K562 (cell line): ENCODE measurements at regions not wholly inside any gene's neighbourhood (a gene's known extent, or its start where the extent isn't known, plus 50 kb on each side); places are given as distances from the start of the nearest gene placed in this dataset.

Experiments used
- ATAC-seq: fragments of 200-7000 bp; cut with Tn5 transposase; 3 replicates; pipeline ENCODE4 v1.9.1; 2020; ENCODE audit warnings: moderate library complexity
- BruUV-seq: library from RNA; stranded (reverse); fragments of 400-500 nt; replicated peaks from 2 replicates; lab custom pipeline; 2021; lab: Mats Ljungman, UMichigan
- CTCF ChIA-PET: fragments of 300-600 bp; formaldehyde crosslinking; extraction: SDS; loops from one replicate; lab custom pipeline; 2021; ENCODE audit warnings: low intra/inter-chr PET ratio; lab: Yijun Ruan, JAX
- POLR2A ChIA-PET: fragments of 300-600, 350-650 bp; sonication (Branson Sonifier 250); formaldehyde crosslinking; extraction: SDS; loops from one replicate; lab custom pipeline; 2021; ENCODE audit warnings: antibody characterized with exemption, inconsistent platforms; lab: Yijun Ruan, JAX
- DNase-seq, 4 experiments: peaks; one replicate each; pipeline versions ENCODE4 v3.0.0 to v3.0.0-alpha.2; 2011 to 2018; ENCODE audit warnings: low spot score in 3 of 4, mixed read lengths in 3 of 4; ENCODE audit errors: extremely low read depth in 1 of 4
- FAIRE-seq: peaks from 2 replicates; lab custom pipeline; 2011; peaks lifted over from hg19 to GRCh38; lab: Jason Lieb, UNC
- H2AFZ ChIP-seq: 2 replicates; pipeline ENCODE4 v1.6.0; 2011; ENCODE audit warnings: low read depth, low read length, control low read depth, inconsistent platforms
- H3K27ac ChIP-seq: fragments of 200-600 bp; 3 replicates; pipeline ENCODE4 v1.8.0; 2011; ENCODE audit warnings: low read depth, mild to moderate bottlenecking, control low read depth, inconsistent platforms, low read length, moderate library complexity, mixed read lengths; ENCODE audit errors: extremely low read depth
- H3K27me3 ChIP-seq, 2 experiments: fragments of 300-600 bp in 1 of 2; 2 replicates in 1 of 2; 3 replicates in 1 of 2; pipeline versions ENCODE4 v1.6.0 to v1.8.0; 2011; ENCODE audit warnings: inconsistent platforms in 2 of 2, low read length in 2 of 2, mild to moderate bottlenecking in 1 of 2, mixed read lengths in 1 of 2, moderate library complexity in 1 of 2; ENCODE audit not compliant: control insufficient read depth in 2 of 2, insufficient read depth in 2 of 2
- H3K36me3 ChIP-seq: fragments of 300-600 bp; 3 replicates; pipeline ENCODE4 v1.8.0; 2011; ENCODE audit warnings: mild to moderate bottlenecking, low read length, inconsistent platforms; ENCODE audit not compliant: control insufficient read depth, insufficient read depth
- H3K4me1 ChIP-seq, 2 experiments: fragments of 200-600 bp in 1 of 2; replicated peaks in 1 of 2; 2 replicates in 1 of 2; 3 replicates in 1 of 2; pipeline versions ENCODE4 v1.5.1 to v1.8.0; 2011; ENCODE audit warnings: inconsistent platforms in 2 of 2, low read length in 2 of 2, mild to moderate bottlenecking in 1 of 2, mixed read lengths in 1 of 2, moderate library complexity in 1 of 2; ENCODE audit not compliant: control insufficient read depth in 2 of 2, insufficient read depth in 2 of 2
- H3K4me2 ChIP-seq: 2 replicates; pipeline ENCODE4 v1.6.1; 2011; ENCODE audit warnings: low read length, control low read depth, inconsistent platforms, mixed read lengths; ENCODE audit not compliant: insufficient read depth
- H3K4me3 ChIP-seq: fragments of 200-600 bp; sonication (generic), shearing (Covaris generic); 2 replicates; pipeline ENCODE4 v1.5.1; 2016; ENCODE audit warnings: control low read depth, inconsistent platforms
- H3K79me2 ChIP-seq: fragments of 200-600 bp; 3 replicates; pipeline ENCODE4 v1.8.0; 2011; ENCODE audit warnings: low read length, inconsistent platforms; ENCODE audit not compliant: control insufficient read depth, insufficient read depth
- H3K9ac ChIP-seq, 2 experiments: 2 replicates each; pipeline versions ENCODE4 v1.6.0 to v1.6.1; 2011; ENCODE audit warnings: low read depth in 2 of 2, low read length in 2 of 2, control low read depth in 1 of 2, inconsistent platforms in 1 of 2, mild to moderate bottlenecking in 1 of 2, mixed read lengths in 1 of 2; ENCODE audit not compliant: insufficient read depth in 1 of 2
- H3K9me1 ChIP-seq: one replicate; pipeline ENCODE4 v1.6.0; 2011; ENCODE audit warnings: inconsistent platforms, mild to moderate bottlenecking, low read length, moderate library complexity; ENCODE audit not compliant: control insufficient read depth, insufficient read depth
- H3K9me3 ChIP-seq: replicated peaks from 2 replicates; pipeline ENCODE4 v1.5.1; 2011; ENCODE audit warnings: low read depth, low read length, inconsistent platforms; ENCODE audit not compliant: control insufficient read depth, insufficient read depth
- H4K20me1 ChIP-seq: replicated peaks from 2 replicates; pipeline ENCODE4 v1.6.1; 2011; ENCODE audit warnings: low read length, inconsistent platforms, mixed read lengths; ENCODE audit not compliant: control insufficient read depth, insufficient read depth
- JUN ChIP-seq, 2 experiments: sonication (generic) in 1 of 2; formaldehyde crosslinking in 1 of 2; IDR thresholded peaks; 2 replicates each; pipeline versions ENCODE4 v1.6.1 to v1.8.0; 2012 to 2022; ENCODE audit warnings: borderline replicate concordance in 2 of 2, mild to moderate bottlenecking in 2 of 2, improper control_type of control experiment in 1 of 2, low read depth in 1 of 2, low read length in 1 of 2, missing genetic modification reagents in 1 of 2
- NRF1 ChIP-seq, 2 experiments: fragments of 450-650 bp; IDR thresholded peaks in 1 of 2; conservative IDR thresholded peaks in 1 of 2; 2 replicates each; pipeline ENCODE4 v1.6.1; 2014; ENCODE audit warnings: mild to moderate bottlenecking in 2 of 2
- PRDM10 ChIP-seq: fragments of 450-650 bp; IDR thresholded peaks from 2 replicates; pipeline ENCODE4 v1.6.1; 2018; ENCODE audit not compliant: partially characterized antibody
- RREB1 ChIP-seq: fragments of 250-450 bp; sonication (Bioruptor Pico); IDR thresholded peaks from 2 replicates; pipeline ENCODE4 v1.4.0; 2020
- ZBTB34 ChIP-seq: fragments of 250-450 bp; sonication (Bioruptor Pico); IDR thresholded peaks from 2 replicates; pipeline ENCODE4 v1.8.0; 2021; ENCODE audit warnings: mild to moderate bottlenecking, moderate library complexity
- ZBTB9 ChIP-seq: fragments of 450-650 bp; formaldehyde crosslinking; IDR thresholded peaks from 2 replicates; pipeline ENCODE4 v1.4.0; 2020; ENCODE audit warnings: mild to moderate bottlenecking, moderate library complexity
- ZNF436 ChIP-seq: fragments of 250-450, 450-650 bp; sonication (Bioruptor Pico); formaldehyde crosslinking; IDR thresholded peaks from 2 replicates; pipeline ENCODE4 v1.7.0; 2020; ENCODE audit warnings: mild to moderate bottlenecking
- WGBS: fragments of 100-300 bp; shearing (Covaris generic); methylation state at CpG from one replicate; pipeline ENCODE4 v1.1.6; 2016; ENCODE audit warnings: low coverage, mixed read lengths; ENCODE audit not compliant: insufficient coverage; ENCODE audit errors: missing lambda C conversion rate; 5-methylcytosine and 5-hydroxymethylcytosine counted together
- in situ Hi-C: fragments of 300-500 bp; cut with MboI; formaldehyde crosslinking; loops from 4 replicates; pipeline ENCODE4 v1.15.0; 2018; ENCODE audit warnings: inconsistent platforms, mixed read lengths
- intact Hi-C: fragments of 100-400 bp; cut with micrococcal nuclease; formaldehyde crosslinking; loops from 2 replicates; pipeline ENCODE4 v1.14.2; 2022

GRCh38 chr18:50492097-50492496 lies 67.8 kb upstream of the MAPK4 start:
- ChIA-PET CTCF (no interaction called here), POLR2A (no interaction called here)
- WGBS = no CpG with 5 or more reads among the region's 2 CpGs
- no peaks in the 10 kb centered on the region for H3K27me3 ChIP-seq
- no peak for TF ChIP-seq JUN (IDR thresholded peaks at IDR 0.05; ENCODE audit: borderline replicate concordance, low read depth, low read length)
- no peak for TF ChIP-seq JUN (CRISPR knock-in tag; IDR thresholded peaks at IDR 0.05; ENCODE audit: borderline replicate concordance)
- TF ChIP-seq ZBTB34 (CRISPR knock-in tag) = no peak
- no peak for TF ChIP-seq ZBTB9 (CRISPR knock-in tag)
- TF ChIP-seq NRF1 (conservative IDR thresholded peaks at IDR 0.05 in 1 of 2, IDR thresholded peaks at IDR 0.05 in 1 of 2) = no peak
- no peak for TF ChIP-seq ZNF436 (CRISPR knock-in tag)
- no peak for TF ChIP-seq PRDM10
- no peak for TF ChIP-seq RREB1 (CRISPR knock-in tag)
- no peak for FAIRE-seq
- H3K4me2 ChIP-seq = no peak overlapping the region
- H3K36me3 ChIP-seq = no peaks in the 10 kb centered on the region
- DNase-seq = no peak
- H2AFZ ChIP-seq = no peak overlapping the region
- H3K79me2 ChIP-seq = no peaks in the 10 kb centered on the region
- BruUV-seq = no TSS peak
- no peak overlapping the region for H3K4me3 ChIP-seq
- H3K9me1 ChIP-seq = no peaks in the 10 kb centered on the region
- no peak overlapping the region for H3K9ac ChIP-seq
- no peak for ATAC-seq
- H3K9me3 ChIP-seq = no peaks in the 10 kb centered on the region
- H3K4me1 ChIP-seq = no peaks in the 10 kb centered on the region
- intact Hi-C loops = no loop called here
- no peaks in the 10 kb centered on the region for H4K20me1 ChIP-seq
- in situ Hi-C loops = no loop called here
- H3K27ac ChIP-seq = no peak overlapping the region
